Rectal smooth muscle tissue (tissue), 1 donor: ENCODE measurements at regions not wholly inside any gene's neighbourhood (a gene's known extent, or its start where the extent isn't known, plus 50 kb on each side); places are given as distances from the start of the nearest gene placed in this dataset.
"Not testable (repeated sequence)": the region's sequence is repeated elsewhere in the genome, so short reads cannot be mapped to it uniquely, and the experiment has no call there.

ENCODE experiments used
- H3K27ac ChIP-seq: one replicate; pipeline ENCODE4 v1.7.0; 2013; ENCODE audit warnings: low read depth, low read length, inconsistent platforms
- H3K27me3 ChIP-seq: one replicate; pipeline ENCODE4 v1.7.0; 2013; ENCODE audit warnings: low read length; ENCODE audit not compliant: control insufficient read depth, insufficient read depth
- H3K36me3 ChIP-seq: one replicate; pipeline ENCODE4 v1.7.0; 2013; ENCODE audit warnings: low read length; ENCODE audit not compliant: control insufficient read depth, insufficient read depth
- H3K4me1 ChIP-seq: one replicate; pipeline ENCODE4 v1.7.0; 2013; ENCODE audit warnings: low read length; ENCODE audit not compliant: control insufficient read depth, insufficient read depth
- H3K4me3 ChIP-seq: one replicate; pipeline ENCODE4 v1.7.0; 2013; ENCODE audit warnings: low read length
- H3K9ac ChIP-seq: one replicate; pipeline ENCODE4 v1.7.0; 2013; ENCODE audit warnings: low read length

DNA sequence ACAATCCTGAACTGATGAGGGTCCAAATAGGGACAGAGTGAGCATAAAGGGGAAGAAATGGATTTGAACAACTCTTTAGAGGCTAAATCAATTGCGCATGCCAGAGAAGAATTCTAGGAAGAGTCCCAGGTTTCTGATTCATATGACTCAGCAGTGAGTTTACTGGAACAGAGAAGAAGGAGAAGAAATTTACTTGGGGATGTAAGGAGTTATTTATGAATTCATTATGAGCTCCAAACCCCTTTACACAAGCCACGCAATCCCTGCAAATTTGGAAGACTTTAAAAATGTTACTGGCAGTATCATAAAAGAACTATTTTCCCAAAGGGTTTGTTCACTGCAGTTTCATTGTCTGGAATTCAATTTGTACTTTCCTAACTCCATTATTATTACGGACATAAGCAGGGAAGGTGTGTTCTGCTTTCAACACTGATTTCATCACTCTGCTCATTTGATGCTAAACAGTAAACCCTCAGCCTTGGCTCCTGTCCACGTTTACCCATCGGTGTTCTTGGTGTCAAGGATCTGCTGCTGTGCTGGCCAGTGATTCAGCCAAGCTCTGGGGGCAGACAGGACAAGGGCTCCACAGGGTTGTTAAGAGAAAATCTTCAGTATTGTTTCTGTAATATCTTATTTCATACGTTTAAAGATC lies 273.7 kb downstream of the HNRNPD start:
- H3K27me3 ChIP-seq: no peaks in the 10 kb centered on the region
- no peak overlapping the region for H3K27ac ChIP-seq
- no peaks in the 10 kb centered on the region for H3K4me1 ChIP-seq
- no peak overlapping the region for H3K4me3 ChIP-seq
- no peak overlapping the region for H3K9ac ChIP-seq
- H3K36me3 ChIP-seq: no peaks in the 10 kb centered on the region

DNA sequence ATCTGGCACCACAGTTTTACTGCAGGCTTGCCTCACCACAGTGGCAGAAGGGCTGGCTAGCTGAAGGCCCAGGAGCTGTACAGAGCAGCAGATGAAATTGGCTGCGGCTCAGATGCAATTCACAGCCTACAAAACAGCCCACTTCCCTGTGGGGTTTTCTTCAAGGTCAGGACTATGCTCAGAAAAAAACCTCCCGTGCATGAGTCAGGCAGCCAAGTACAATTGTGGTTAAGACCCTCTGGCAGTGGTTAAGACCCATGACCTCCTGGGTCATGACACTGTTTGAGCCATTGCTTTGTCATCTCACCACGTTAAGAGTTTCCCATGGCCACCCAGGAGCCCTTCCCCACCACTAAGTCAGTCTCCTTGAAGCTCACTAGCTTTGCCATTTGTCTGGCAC lies 276.3 kb downstream of the HNRNPD start:
- no peak overlapping the region for H3K4me3 ChIP-seq
- no peak overlapping the region for H3K27ac ChIP-seq
- H3K36me3 ChIP-seq: no peaks in the 10 kb centered on the region
- H3K27me3 ChIP-seq: no peaks in the 10 kb centered on the region
- no peaks in the 10 kb centered on the region for H3K4me1 ChIP-seq
- H3K9ac ChIP-seq: no peak overlapping the region

DNA sequence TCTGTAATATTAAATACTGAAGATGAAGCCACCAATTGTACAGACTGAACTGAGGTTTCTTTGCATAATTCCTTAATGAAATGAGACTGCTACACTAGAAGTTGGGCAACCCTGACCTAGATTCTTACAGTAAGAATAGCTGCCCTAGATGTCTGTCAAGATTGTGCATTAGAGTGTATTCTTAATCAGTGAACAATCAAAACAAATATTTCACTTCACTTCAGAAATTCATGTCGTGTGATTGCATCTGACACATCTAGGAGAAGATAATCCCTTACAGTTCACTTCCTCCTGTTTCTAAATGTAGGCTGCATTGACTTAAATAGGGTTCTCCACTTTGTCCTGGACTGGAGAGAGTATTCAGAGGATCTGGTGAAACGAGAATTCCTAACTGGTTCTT lies 283.1 kb downstream of the HNRNPD start:
- Histone ChIP-seq H3K4me3 (no peak overlapping the region), H3K27me3 (no peaks in the 10 kb centered on the region), H3K36me3 (no peaks in the 10 kb centered on the region), H3K9ac (no peak overlapping the region), H3K4me1 (no peaks in the 10 kb centered on the region), H3K27ac (no peak overlapping the region)

DNA sequence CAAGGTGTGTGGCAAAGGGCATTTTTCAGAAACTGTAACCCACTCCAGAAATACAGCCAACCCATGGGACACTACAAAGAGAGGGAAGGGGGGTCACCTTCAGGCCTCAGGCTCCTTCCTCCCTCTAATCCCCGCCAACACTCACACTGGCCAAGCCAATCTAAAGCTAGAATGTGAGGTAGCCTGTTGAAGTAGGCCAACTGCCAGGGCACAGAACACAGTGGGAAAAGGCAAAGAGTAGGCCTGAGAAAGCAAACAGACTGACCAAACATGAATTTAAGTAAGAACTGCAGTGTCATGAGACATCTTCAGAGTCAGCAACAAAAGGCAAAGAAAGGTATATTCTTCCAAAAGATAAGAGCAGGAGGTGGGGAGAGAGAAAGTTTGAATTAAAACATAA lies 289.0 kb downstream of the HNRNPD start:
- Histone ChIP-seq H3K27me3 (no peaks in the 10 kb centered on the region), H3K9ac (no peak overlapping the region), H3K27ac (no peak overlapping the region), H3K4me3 (no peak overlapping the region), H3K36me3 (no peaks in the 10 kb centered on the region), H3K4me1 (no peaks in the 10 kb centered on the region)

DNA sequence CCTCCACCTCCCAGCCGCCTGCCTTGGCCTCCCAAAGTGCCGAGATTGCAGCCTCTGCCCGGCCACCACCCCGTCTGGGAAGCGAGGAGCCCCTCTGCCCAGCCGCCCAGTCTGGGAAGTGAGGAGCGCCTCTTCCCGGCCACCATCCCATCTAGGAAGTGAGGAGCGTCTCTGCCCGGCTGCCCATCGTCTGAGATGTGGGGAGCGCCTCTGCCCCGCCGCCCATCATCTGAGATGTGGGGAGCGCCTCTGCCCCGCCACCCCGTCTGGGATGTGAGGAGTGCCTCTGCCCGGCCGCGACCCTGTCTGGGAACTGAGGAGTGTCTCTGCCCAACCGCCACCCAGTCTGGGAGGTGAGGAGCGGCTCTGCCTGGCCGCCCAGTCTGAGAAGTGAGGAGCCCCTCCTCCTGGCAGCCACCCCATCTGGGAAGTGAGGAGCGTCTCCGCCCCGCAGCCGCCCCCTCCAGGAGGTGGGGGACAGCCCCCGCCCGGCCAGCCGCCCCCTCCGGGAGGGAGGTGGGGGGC lies 296.3 kb downstream of the HNRNPD start:
- not testable (repeated sequence) for H3K27ac ChIP-seq, H3K4me1 ChIP-seq, H3K27me3 ChIP-seq, H3K4me3 ChIP-seq, H3K36me3 ChIP-seq, H3K9ac ChIP-seq

DNA sequence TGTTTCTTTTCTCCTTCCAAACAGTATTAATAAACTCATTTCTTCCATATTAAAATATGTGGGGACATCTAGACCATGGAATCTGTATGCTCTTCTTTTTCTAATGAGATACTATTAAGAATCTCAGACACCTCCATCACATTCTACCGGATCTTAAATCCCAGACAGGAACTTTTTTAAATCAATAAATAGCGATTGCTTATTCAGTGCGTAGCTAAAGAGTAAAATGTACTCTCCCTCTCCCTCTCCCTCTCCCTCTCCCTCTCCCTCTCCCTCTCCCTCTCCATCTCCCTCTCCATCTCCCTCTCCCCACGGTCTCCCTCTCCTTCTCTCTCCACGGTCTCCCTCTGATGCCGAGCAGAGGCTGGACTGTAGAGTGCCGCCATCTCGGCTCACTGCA lies 297.0 kb downstream of the HNRNPD start:
- Histone ChIP-seq H3K4me3 (no peak overlapping the region), H3K4me1 (no peaks in the 10 kb centered on the region), H3K27me3 (no peaks in the 10 kb centered on the region), H3K36me3 (no peaks in the 10 kb centered on the region), H3K9ac (no peak overlapping the region), H3K27ac (no peak overlapping the region)

DNA sequence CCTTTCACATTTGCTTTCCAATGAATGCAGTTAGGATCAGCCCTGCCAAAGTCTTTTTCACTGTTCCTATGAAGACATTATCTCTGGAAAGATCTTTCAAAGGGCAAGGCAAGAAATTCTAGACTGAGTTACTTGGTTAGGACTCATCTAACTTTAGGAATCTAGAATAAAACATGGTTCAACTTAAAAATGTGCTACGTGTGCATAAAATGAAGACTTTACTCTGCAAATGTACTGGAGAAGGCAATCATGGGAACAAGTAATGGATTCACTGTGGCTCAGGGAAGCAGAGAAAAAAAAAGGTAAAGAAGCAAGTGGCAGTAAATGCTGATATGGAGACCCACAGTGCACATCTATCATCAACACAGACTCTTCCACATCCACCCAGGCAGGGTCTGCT lies 297.4 kb downstream of the HNRNPD start:
- Histone ChIP-seq H3K9ac (no peak overlapping the region), H3K4me1 (no peaks in the 10 kb centered on the region), H3K36me3 (no peaks in the 10 kb centered on the region), H3K27ac (no peak overlapping the region), H3K27me3 (no peaks in the 10 kb centered on the region), H3K4me3 (no peak overlapping the region)

DNA sequence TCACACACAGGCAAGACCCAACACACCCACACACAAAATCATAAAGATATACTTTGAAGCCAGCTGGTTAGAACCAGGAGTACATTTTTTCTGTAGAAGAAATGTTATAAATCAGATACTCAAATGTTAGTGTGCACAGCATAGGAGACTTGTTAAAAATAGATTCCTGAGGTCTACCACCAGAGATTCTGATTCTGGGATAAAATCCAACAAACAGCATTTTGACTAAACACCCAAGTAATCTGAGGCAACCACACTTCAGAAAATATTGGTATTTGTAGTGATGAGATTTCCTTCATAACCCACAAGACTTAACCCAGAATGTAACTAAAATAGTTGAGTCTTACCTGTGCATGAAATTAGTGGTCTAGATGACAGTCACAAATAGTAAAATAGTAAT lies 301.8 kb downstream of the HNRNPD start:
- no peak overlapping the region for H3K4me3 ChIP-seq
- H3K4me1 ChIP-seq: no peaks in the 10 kb centered on the region
- H3K27ac ChIP-seq: no peak overlapping the region
- H3K27me3 ChIP-seq: no peaks in the 10 kb centered on the region
- no peaks in the 10 kb centered on the region for H3K36me3 ChIP-seq
- H3K9ac ChIP-seq: no peak overlapping the region

DNA sequence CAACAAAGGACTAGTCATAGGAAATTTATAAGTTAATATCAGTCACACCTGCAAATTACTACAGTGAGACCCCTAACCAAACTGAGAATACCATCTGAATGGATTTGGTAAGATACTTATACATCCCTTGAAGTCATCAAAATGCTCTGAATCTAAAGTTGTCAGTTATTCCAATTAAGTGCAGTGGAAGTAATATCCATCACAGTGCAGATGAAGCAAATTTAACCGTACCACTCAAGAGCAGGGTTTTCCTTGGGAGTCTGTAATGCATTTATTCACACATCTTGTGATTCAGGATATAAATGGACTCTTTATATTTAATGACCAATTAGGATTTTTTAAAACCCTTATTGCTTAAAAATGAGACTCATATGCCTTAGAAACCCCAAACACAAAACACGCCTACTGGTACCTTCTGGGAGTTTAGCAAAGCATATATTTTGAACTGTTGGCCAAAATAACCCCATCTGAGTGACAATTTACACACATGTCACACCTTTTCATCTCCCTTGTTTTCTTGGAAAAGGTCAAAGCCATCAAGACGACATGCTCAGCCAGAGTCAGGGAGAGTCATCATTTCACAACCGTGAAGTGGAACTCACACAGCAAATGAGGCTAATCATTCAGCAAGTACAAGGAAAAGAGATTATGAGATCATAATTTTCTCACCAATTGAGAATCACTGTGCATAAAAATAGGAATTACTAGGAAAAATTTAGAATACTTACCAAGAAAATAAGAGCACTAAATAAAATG lies 303.7 kb downstream of the HNRNPD start:
- Histone ChIP-seq H3K27ac (no peak overlapping the region), H3K36me3 (no peaks in the 10 kb centered on the region), H3K27me3 (no peaks in the 10 kb centered on the region), H3K9ac (no peak overlapping the region), H3K4me3 (no peak overlapping the region), H3K4me1 (no peaks in the 10 kb centered on the region)

DNA sequence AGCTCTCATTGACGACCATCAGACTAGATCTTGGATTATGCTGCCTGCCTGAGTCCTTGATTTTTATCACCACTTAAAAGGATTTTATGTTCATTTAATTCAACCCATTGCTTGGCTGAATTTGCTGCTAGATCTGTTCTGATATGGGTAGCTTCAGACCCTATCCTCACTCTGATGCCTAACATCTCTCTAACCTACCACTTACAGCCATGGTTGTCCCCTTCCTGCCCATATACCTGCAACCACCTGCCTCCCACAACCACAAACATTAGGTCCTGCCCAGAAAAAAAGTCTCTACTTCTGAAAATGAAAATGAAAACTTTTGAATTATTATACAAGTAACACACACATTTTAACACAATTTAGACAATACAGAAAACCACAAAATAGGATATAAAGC lies 310.8 kb downstream of the HNRNPD start:
- Histone ChIP-seq H3K27me3 (no peaks in the 10 kb centered on the region), H3K4me1 (no peaks in the 10 kb centered on the region), H3K36me3 (no peaks in the 10 kb centered on the region), H3K4me3 (no peak overlapping the region), H3K27ac (no peak overlapping the region), H3K9ac (no peak overlapping the region)

DNA sequence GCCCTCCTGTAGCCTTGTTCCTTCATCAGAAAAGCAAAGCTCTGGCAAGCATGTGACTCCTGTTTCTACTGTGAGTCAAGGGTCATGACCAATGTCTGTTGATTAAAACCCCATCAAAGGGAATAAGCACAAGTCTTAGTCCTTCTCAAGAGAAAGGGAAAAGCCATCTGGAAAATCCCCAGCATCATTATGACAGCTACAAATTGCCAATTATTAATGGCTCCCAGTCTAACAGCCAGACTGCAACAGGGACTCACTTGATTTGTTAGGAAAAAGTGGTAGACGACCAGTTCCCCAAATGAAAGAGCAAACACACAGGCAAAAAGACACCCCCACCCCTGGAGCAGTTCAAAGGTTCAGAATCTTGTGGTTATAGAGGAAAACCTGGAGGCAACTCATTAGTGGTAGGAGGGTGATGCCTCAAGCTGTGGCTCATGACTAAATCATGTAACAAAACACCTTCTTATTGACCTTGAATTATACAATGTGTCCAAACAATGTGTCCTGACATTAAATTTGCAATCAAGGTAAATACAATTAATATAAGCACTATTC lies 315.7 kb downstream of the HNRNPD start:
- Histone ChIP-seq H3K4me3 (no peak overlapping the region), H3K4me1 (no peaks in the 10 kb centered on the region), H3K27ac (no peak overlapping the region), H3K27me3 (no peaks in the 10 kb centered on the region), H3K36me3 (no peaks in the 10 kb centered on the region), H3K9ac (no peak overlapping the region)

DNA sequence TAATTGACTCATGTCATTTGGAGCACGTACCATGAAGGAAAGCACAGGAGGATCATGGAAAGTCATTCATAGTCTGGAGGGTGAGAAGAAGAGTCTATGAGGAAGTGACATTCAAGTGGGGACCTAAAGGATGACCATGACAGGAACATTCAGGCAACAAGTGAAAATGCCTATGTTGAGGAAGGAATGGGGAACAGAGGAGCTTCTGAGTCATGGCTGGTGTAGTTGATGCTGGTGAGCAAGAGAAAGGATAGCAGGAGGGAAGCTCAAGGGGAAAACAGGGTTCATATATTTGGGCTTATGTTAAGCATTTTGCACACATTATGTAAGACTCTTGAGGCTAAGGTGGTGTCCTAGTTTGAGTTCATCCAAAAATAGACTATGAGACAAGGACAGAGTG lies 318.6 kb downstream of the HNRNPD start:
- H3K27me3 ChIP-seq: no peaks in the 10 kb centered on the region
- H3K4me3 ChIP-seq: no peak overlapping the region
- no peak overlapping the region for H3K27ac ChIP-seq
- no peaks in the 10 kb centered on the region for H3K36me3 ChIP-seq
- no peaks in the 10 kb centered on the region for H3K4me1 ChIP-seq
- no peak overlapping the region for H3K9ac ChIP-seq

DNA sequence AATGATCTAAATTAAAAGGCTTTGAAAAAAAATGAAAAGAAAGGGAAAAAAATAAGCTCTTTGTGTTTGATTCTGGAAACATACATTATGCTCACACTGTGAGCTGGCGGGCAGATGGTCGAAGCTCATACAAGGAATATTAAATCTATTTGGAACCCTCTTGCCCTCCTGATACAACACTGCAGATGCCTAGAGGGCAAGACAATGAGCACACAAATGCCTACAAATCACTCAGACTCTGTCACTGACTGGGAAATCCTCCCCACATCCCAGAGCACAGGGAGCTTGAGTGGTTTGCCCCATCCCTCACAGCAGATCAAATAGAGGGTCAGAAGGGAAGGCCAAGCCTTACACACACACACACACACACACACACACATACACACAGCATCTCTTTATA lies 320.4 kb downstream of the HNRNPD start:
- Histone ChIP-seq H3K4me3 (no peak overlapping the region), H3K27me3 (no peaks in the 10 kb centered on the region), H3K4me1 (no peaks in the 10 kb centered on the region), H3K27ac (no peak overlapping the region), H3K9ac (no peak overlapping the region), H3K36me3 (no peaks in the 10 kb centered on the region)
